ENCODE measurements at regions not wholly inside any gene's neighbourhood (a gene's known extent, or its start where the extent isn't known, plus 50 kb on each side); places are given as distances from the start of the nearest gene placed in this dataset.

DNA sequence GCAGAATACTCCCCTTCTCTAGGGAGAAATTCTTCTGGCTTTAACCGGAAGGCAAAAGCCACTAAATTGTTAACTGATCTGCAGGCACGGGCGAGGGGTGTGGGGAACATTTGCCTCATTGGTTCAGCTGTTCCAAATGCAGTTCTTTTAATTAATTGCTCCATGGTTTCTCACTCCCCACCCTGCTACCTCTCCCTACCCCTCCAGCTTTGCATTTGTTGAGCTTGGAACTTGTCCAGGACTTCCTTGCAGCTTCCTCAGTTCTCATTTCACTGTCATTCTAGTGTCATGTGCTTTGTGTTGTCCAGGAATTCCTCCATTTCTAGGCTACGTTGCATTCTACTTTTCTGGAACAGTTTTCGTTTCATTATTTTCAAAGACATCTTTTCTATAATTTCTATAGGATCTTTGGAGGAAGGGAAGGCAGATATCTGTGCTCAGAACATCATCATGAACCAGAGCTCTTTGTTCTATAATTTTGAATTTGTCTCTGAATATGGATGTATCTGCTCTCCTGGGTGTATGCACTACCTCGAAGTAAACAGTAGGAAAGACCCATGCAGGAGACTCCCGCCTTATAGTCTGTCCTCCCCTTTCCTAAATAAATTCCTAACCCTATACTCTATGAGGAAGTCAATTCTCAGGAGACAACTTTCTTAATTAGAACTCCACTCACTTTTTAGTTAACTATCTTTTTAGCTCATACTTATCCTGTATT, 132.4 kb upstream of the LMO4 start:
- no peak for DNase-seq

DNA sequence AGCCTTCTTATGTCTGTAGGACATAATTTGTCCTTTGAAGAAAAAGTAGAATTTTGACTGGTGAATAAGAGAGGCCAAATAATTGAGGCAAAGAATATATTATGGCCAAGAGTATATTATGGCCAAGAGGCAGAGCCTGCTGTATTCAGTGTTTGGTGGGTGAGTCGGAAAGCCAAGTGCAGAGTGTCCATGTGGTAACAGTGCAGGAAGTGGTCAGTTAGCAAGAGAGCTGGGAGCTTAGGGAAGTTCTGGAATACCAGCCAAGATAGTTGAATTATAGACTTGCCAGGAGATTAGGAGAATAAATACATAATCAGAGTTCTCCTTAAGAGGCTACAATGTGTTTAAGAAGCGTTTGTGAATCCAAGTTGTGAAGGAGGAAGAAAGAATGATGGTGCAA, 131.5 kb upstream of the LMO4 start:
- no peak for DNase-seq

DNA sequence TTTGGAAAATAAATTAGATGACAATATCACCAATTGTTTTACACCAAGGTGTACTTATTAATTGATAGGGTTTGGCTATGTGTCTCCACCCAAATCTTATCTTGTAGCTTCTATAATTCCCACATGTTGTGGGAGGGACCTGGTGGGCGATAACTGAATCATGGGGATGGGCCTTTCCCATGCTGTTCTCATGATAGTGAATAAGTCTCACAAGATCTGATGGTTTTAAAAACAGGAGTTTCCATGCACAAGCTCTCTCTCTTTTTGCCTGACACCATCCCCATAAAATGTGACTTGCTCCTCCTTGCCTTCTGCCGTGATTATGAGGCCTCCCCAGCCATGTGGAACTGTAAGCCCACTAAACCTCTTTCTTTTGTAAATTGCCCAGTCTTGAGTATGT, 131.0 kb upstream of the LMO4 start:
- DNase-seq, result no peak

DNA sequence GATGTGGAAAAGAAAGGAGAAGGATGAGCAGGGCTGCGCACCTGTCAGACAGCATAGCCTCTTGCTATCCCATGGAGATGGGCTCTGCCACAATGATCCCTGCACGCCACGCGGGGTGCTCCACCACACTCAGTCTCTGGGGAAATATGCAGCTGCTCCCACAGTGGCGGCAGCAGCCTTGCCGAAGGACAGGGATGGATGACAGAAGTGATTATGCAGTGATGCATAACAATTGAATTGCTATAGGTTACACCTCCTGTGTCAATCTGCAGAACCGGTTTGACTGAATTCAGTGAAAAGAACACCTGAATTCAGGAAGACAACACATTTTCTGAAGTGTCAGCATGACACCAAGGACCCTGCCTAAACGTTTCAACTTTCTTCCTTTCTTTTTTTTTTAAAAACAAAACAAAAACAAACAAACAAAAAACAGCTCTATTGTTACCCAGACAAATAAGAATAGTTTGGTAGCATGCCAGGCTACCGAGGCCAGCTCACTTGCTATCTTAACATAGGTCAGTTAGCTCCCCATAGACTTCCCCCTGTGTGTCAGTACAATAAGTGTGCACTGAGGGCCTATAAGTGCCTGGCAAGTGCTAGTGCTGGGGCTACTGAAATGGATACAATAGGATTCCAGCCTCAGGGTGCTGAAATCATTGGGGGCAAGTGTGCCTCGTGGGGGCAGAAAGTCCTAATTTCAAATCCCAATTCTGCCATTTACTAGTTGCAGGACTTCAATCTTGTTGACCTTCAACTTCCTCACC, 127.6 kb upstream of the LMO4 start:
- DNase-seq, result peak; percentile 86

DNA sequence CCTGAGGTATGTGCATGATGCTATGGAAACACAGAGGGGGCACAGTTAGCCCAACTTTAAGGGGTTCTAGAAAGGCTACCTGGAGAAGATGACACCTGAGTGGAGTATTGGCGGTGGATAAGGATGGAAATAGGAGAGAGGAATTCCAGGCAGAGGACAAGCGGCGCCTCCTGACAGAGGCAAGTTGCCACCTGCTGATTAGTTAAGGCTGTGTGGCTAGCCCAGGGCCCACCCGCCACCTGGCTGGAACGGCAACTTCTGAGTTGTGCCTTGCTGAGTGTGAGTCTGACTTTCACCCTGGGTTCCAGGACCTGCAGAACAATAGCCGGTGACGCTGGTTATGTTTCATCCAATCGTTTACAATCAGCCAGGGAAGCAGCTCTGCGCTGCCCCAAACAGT, 126.9 kb upstream of the LMO4 start:
- no peak for DNase-seq

DNA sequence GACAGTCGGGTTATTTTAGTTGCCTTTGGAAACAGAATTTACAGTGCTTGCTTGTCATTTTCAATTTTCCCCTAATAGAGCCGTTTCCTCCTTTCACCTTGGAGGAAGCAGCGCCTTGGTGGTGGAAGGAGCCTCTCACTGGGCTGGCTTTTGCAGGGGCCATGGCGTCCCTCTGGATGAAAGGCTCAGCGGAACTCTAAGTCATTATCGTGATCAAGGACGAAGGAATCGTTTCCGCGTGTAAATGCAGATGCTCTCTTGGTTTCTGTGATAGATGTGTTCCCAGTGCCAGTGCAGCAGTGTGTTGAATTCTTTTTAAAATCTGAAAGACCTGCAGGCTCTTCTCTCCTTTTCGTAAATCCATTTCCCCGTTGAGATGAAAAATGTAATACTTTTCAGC, 126.2 kb upstream of the LMO4 start:
- DNase-seq, result no peak

DNA sequence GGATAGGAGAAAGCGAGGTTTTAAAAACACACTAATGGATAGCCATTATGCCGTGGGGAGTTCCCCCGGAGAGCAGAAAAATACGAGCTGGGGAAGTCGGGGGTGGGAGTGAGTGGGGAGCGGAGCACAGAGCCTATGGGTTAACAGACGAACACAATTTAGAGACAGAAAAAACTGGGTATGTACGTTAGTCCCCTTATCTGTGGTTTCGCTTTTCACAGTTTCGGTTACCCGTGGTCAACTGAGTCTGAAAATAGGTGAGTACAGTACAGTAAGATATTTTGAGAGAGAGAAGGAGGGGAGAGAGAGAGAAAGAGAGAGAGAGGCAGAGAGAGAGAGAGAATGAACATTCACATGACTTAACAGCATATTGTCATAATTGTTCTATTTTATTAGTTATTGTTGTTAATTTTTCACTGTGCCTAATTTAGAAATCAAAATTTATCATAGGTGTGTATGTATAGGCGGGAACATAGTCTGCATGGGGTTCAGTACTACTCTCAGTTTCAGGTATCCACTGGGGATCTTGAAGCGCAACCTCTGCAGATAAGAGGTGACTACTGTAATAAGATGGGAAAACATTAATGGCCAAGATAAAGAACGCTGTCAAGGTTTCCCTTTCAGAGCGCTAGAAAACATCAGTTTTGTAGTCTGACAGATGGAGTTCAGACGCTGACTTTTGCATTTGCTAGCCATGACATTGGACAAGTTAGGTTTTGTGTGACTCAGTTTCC, 125.6 kb upstream of the LMO4 start:
- DNase-seq, result no peak

DNA sequence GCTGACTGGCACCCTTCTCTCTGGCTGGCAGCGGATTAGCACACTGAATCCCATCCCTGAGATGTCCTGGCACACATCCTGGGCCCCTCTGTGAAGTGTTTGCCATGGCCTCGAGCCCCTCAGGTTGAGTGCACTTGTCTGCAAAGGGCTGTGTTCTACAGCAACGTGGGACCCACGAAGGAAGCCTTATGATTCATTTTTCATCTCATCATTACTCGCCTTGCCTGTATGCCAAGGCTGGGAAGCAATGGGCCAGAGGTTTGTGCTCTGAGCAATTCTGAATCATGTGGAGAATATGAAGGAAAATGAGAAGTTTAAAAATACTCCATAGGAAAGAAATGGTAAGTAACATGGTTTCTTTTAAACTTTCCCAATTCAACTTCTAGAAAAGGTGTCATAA, 124.8 kb upstream of the LMO4 start:
- DNase-seq, result no peak

DNA sequence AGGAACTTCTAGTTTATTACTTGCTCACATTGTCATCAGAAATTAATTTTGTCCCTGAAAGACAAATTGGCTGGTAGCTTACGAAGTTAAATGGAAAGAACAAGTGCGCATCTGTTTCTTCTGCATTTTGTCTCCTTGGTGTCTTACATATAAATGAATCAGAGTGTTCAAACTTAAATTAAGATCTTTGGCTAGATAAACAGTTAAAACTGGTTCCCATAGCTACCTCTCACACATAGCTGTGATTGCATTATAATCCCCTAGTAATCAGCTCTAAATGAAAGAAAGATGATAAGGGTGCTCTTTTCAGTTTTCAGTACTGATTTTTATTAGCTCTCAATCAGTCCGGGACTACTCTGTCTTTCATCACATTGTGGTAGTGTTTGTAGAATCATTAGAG, 124.2 kb upstream of the LMO4 start:
- no peak for DNase-seq

DNA sequence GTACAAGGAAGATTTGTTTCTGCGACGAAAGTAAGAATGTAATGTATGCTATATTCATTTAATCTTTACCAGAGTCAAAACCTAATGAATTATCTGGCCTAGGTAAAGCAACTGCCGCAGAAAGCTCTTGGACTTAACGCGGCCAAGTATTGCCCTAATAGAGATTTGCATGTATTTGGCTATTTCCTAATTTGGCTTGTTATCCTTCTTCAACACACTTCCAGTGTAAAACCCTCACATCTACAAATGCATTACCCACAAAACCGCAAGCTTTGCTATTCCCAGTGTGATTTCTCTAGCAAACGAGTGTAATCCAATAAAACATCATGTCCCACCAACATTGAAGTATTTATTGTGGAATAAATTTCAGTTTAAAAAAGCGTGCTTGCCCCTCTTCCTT, 123.8 kb upstream of the LMO4 start:
- no peak for DNase-seq

DNA sequence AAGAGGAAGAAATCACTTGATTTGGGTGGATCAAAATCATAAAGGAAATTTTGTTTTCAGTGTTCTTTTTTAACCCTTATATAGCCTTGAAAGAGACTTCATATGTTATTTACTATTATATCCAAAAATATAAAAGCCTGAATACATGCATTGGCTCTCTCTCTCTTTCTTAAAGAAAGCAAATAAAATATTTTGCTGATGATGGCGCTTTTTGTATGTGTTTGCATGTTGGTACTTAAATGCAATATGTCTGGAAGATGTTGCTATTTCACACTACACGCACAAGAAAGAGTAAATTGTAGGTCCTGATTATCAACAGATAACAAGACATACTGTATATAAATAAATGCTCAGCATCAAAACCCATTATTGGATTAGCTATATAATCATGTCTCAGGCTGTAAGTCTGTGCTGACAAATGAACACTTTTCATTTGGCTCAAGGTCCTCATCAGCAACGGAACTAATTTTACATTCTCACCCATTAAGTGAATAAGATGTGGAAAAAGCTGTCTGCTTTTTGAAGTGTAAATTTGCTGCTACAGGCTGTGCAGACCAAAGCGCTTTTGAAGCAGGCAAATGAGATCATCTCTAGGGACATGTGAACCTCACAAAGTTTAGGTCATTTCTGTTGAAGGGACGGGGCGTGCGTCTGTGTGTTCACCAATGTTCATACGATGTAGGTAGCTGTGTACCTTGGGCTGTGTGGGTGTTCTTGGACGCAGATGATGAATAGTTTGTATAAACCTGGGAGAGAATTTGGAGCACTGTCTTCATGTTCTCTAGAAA, 122.4 kb upstream of the LMO4 start:
- DNase-seq, result no peak

DNA sequence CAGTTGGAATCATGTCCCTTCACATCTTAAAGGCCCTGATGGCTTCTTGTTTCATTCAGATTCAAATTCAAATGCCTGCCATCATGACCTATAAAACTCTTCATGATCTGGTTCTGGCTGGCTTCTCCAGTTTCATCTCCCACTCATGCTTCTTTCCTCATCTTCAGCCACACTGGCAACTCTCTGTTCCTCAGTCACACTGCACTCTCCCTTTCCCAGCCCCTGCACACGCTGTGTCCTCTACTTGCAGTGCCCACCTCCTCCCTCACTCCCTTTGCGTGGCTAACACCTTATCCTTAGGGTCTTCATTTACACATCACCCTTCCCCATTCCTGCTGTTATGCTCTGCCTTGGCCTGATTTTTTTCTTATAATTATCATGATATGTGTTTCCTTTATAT, 120.6 kb upstream of the LMO4 start:
- DNase-seq, result no peak

DNA sequence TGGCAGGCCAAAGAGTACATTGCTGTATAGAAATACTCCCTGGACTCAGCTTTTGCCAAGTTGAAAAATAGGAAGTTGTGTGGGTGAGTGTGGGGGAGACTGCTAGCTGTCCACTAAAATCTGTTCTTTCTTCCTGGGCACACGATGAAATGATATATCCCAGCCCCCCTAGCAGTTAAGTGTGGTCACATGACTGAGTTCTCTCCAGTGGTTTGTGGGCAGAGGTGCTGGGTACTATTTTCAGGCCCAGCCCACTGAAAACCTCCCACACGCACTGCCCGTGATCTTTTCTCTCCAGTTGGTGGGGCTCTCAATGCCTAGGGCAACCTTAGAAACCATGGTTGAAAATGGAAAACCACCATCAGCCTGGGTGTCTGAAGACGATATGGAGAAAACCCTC, 119.7 kb upstream of the LMO4 start:
- no peak for DNase-seq

DNA sequence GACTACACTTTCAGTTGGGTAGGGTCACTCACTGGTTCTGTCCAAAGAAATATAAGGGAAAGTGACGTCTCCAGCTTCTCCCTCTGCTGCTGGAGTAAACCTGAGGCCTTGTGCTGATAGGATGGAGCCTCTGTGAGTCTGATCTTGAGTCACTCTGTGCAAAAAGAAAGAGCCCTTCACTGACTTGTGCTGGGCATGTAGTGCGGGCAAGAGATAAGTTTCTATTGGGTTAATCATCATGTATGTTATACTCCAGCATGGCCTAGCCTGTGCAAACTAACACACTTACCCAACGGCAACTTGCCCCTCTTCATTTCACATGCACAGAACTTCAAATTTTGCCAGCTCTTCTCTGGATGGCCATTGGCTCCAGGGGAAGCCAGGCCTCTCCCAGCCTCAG, 118.5 kb upstream of the LMO4 start:
- no peak for DNase-seq

DNA sequence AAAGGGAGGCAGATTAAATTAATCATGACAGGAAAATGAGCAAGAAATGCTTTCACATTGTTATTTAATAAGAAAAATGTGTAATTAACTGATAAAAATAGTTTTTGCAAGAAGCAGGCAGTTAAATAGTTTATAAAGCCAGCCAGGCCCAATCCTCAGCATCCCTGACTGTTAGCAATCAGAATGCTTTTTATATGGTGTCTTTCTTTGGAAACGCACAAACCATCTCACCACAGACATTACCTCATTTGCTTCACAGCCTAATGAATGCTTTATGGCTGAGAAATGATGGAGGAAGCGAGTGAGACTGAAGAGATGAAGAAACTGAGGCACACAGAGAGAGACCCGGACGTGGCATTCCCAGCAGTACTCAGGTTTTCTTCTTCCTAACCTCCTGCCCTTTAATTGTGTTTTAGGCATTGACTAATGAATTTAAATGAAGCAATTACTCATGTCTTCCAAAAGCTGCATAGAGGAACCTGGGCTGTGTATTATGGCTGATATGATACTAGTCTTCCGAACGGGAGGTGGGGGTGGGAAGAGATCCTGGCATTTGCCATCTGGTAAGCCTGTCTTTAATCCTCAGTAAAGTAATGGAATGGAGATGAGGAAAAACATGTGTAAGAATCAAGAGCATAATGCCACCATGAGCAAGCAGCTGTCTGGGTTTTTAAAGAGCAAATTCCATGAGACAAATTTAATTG, 116.1 kb upstream of the LMO4 start:
- DNase-seq, result no peak

DNA sequence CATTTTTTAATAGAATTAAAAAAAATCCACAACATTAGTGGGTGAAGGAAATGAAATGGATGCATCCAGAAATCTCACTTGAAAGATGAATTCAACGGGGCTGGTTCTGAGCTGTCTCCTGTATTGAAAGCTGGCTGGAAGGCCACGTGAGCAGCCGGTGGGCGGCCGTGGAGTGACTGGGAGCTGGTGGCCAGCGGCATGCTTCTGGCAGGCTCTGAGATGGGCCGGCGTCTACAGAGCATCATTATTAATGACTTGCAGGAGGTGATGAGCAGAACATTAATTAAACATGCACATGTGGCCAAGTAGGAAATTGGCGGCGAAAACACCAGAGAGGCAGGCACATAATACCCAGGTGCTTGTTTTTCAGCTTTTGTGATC, 115.6 kb upstream of the LMO4 start:
- no peak for DNase-seq

DNA sequence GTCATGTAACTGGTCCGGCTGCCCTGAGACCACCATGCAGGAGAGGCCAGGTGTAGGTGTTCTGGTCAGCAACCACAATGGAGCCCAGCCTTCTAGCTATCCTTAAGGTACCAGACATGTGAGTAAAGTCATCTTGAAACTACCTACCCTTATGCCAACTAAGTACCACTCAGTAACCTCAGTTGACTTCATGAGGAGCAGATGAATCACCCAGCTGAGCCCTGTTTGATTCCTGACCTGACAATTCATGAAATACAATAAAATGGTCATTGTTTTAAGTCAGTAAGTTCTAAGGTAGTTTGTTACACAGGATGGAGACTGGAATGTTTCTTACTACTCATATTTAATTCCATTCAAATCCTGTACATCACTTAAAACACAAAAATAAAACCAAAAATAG, 113.1 kb upstream of the LMO4 start:
- no peak for DNase-seq

DNA sequence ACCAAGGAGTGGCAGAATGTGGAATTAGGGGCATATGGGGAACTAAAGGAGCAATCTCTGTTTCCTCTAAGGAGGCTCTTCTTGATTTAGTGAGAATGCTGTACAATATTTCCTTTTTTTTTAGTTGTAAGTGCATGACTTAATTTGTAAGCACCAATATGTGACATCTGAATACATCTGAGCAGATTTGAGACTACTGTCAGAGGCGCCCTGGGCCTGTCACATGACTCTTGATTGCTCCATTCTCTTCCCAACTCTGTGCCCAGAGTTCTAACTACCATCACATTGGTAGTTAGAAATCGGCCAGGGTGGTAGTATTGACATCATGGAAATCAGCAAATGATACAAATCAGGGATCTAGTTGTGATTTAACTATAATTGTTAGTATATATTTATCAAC, 110.1 kb upstream of the LMO4 start:
- DNase-seq, result no peak

DNA sequence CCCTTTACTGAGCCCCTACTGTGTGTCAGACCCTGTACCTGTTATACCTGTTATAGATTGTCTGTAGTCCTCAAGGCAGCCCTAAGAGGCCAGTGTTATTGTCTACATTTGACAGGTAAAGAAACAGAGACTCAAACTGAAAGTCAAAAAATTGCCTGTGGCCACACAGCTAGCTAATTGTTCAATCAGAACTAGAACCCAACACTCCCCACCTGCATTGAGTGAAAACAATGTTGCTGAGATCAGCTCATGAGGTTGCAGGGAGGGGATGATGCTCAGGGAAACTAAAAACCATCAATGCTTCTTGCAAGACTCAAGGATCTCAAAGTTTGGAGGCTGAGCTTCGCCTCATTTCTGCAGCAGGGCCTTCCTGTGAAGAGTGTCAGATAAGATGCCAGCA, 109.5 kb upstream of the LMO4 start:
- DNase-seq, result no peak

DNA sequence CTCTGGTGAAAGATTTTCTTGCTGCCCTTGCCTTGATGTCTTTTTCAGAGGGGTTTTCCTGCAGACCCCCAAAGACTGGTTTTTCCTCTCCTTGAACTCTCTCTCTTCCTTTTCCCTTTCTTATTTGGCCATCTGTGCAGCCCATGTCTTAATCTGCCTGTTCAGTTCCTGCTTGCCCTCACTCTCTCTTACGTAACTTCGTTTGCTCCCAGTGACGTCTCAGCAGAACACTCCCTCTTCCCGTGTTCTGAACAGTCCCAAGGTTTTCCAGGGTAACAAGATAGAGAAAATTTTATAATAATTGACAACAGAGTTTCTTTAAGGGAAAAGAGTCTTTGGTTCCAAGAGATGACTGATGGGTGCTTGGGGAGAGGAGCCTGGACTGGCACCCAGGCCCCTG, 109.1 kb upstream of the LMO4 start:
- no peak for DNase-seq

DNA sequence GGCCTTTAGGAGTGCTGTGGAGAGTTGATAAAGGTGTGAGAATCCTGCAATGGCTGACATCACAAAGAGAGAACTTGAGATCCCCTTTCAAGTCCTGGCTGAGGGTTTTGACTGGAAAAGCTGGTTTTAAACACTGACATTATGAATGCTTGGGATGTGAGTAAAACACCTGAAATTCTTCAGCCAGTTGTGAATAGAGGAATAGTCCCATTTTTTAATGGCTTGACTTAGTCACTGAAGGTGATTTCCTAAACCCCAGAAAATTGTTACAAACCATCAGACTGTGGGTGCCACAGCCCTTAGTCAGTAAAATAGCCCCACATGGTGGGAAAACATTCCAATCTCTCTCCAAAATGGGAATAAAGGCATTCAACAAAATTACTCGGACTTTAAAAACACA, 107.7 kb upstream of the LMO4 start:
- no peak for DNase-seq

DNA sequence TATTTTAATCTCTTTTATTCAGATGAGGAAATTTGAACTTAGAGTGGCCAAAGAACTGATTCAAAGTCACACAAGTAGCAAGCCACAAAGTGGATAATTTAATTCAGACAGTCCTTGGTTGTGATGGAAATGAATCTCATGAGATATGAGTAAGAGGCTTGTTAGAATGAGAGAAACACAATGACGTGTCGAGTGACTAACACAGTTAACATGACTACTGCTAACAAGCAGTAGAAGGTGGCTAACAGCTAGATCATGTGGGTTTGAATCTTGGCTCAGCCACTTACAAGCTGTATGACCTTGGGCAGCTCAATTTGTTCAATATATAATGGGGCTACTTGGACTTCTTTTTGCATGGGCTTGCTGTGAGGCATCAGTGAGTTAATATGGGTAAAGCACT, 104.5 kb upstream of the LMO4 start:
- no peak for DNase-seq

DNA sequence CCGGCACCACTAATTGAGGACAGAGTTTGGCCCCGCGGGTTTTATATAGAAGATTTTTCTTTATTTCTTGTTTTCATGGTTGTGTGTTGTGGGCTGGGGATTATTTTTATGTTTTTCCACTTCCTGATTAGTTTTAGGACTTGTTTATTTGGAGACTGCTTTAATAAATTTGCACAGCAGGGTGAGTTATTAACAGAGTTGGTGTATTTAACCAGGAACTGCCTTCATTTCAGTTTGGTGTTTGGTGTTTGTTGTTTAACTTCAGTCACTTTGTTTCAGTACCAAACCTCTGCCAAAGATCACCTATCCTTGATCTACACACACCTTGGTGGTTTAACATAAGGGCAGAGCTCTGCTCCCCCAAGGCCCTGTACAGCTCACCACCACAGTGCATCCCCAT, 103.5 kb upstream of the LMO4 start:
- DNase-seq, result no peak

Data from NCI-H1105 treated with DMSO at 0.1 percent for 48 hours (cell line).